Activated naive CD4-positive, alpha-beta T cell treated with anti-CD3 and anti-CD28 coated beads, Interleukin-2, amount 50 U/mL, for 24 hours (primary cell): ENCODE measurements at regions not wholly inside any gene's neighbourhood (a gene's known extent, or its start where the extent isn't known, plus 50 kb on each side); places are given as distances from the start of the nearest gene placed in this dataset.
"Not testable (repeated sequence)": the region's sequence is repeated elsewhere in the genome, so short reads cannot be mapped to it uniquely, and the experiment has no call there.

Experiments used
- H3K27ac Mint-ChIP-seq: one replicate; pipeline ENCODE4 v1.8.0; 2021; ENCODE audit warnings: mild to moderate bottlenecking, mixed read lengths
- H3K27me3 Mint-ChIP-seq: one replicate; pipeline ENCODE4 v1.8.0; 2021; ENCODE audit warnings: mixed read lengths
- H3K36me3 Mint-ChIP-seq: one replicate; pipeline ENCODE4 v1.8.0; 2021; ENCODE audit warnings: mixed read lengths
- H3K4me1 Mint-ChIP-seq: one replicate; pipeline ENCODE4 v1.8.0; 2021; ENCODE audit warnings: mixed read lengths
- H3K4me3 Mint-ChIP-seq: one replicate; pipeline ENCODE4 v1.8.0; 2021; ENCODE audit warnings: mild to moderate bottlenecking, mixed read lengths
- H3K9me3 Mint-ChIP-seq: one replicate; pipeline ENCODE4 v1.8.0; 2021; ENCODE audit warnings: mixed read lengths

DNA sequence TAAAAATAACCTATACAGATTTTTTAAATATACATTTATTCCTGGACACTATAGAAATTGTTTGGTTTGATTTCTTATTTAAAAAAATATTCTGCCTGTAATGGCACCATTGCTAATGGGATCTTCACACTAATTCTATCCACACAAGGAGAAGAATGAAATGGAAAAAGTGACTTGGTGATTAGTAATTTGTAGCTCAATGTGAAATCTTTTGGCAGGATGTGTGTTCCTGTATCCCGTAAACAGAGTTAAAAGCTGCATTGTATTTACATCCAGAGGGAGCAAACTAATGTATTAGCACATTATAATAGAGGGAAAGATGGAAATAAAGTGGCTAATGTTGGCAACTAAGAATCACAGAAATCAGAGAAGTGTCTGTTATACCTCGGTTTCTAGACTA lies 1455.3 kb upstream of the FLRT2 start:
- Mint-ChIP-seq H3K4me3 (no peak overlapping the region), H3K36me3 (no peaks in the 10 kb centered on the region), H3K4me1 (no peaks in the 10 kb centered on the region), H3K27me3 (no peaks in the 10 kb centered on the region), H3K9me3 (no peaks in the 10 kb centered on the region), H3K27ac (no peak overlapping the region)

DNA sequence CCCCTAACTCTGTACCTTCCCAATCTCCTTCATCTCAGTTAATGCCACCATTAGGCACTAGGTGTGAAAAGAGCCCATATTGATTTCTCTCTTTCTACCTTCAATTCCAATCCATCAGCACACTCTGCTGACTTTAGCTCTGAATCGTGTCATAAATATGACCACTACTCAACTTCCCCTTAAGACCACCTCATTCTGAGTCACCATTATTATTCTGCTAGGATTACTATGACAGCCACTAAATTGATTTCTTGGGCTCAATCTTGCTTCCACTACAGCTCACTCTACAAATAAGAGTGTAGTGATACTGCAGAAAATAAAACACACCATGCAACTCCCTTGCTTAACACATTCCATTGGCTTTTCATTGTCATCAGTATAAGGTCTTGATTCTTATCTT lies 1449.0 kb upstream of the FLRT2 start:
- Mint-ChIP-seq H3K9me3 (peaks cover 7% of the 10 kb centered on the region), H3K36me3 (no peaks in the 10 kb centered on the region), H3K4me1 (no peaks in the 10 kb centered on the region), H3K27me3 (no peaks in the 10 kb centered on the region), H3K4me3 (no peak overlapping the region), H3K27ac (no peak overlapping the region)

DNA sequence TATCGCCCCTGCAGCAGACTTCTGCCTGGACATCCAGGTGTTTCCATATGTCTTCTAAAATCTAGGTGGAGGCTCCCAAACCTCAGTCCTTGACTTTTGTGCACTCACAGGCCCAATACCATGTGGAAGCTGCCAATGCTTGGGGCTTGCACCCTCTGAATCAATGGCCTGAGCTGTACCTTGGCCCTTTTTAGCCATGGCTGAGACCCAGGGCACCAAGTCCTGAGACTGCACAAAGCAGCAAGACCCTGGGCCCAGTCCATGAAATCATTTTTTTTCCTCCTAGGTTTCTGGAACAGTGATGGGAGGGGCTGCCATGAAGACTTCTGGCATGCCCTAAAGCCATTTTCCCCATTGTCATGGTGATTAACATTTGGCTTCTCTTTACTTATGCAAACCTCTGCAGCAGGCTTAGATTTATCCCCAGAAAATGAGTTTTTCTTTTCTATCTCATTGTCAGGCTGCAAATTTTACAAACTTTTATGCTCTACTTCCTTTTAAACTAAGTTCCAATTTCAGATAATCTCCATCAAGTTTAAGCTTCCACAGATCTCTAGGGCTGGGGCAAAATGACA lies 1445.8 kb upstream of the FLRT2 start:
- no peak overlapping the region for H3K4me3 Mint-ChIP-seq
- no peaks in the 10 kb centered on the region for H3K36me3 Mint-ChIP-seq
- H3K9me3 Mint-ChIP-seq, result peaks cover 7% of the 10 kb centered on the region
- H3K27me3 Mint-ChIP-seq, result no peaks in the 10 kb centered on the region
- no peaks in the 10 kb centered on the region for H3K4me1 Mint-ChIP-seq
- H3K27ac Mint-ChIP-seq, result no peak overlapping the region

DNA sequence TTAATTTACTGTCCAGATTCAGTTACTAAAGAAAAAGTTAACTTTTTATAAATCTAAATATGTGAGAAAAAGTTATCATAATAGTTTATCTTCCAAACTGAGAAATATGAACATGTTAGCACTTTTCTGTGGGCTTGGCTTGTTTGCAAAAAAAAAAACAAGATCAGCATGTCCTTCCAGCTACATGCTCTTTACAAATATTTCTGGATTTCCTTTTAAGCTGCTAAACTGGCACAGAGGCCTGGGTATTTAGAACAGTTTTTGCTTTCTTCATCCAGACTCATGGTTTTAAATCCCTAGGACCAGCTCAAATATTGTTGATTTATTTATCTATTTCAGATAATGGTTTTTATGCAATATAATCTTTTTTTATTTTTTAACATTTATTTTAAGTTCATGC lies 1444.5 kb upstream of the FLRT2 start:
- Mint-ChIP-seq H3K4me1 (no peaks in the 10 kb centered on the region), H3K9me3 (peaks cover 7% of the 10 kb centered on the region)

DNA sequence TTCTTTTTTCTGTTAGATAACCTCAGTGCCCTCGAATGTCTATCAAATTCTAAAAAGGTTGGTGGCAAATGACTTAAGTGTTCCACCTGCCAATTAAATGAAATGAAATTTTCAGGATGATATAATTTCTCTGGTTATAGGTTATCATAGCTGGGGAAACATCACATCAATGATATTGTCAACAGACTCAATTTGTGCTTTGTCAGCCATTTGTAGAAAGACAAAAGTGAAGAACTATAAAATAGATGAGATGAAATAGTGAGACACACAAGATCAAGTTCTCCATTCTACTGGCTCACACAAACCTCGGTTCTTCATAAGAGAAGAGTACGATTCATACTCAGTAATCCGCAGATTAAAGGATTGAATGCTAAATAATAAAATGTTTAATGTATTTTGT lies 1443.2 kb upstream of the FLRT2 start:
- H3K4me3 Mint-ChIP-seq, result no peak overlapping the region
- no peak overlapping the region for H3K27ac Mint-ChIP-seq
- H3K4me1 Mint-ChIP-seq, result no peaks in the 10 kb centered on the region
- H3K36me3 Mint-ChIP-seq, result no peaks in the 10 kb centered on the region
- H3K9me3 Mint-ChIP-seq, result no peaks in the 10 kb centered on the region
- no peaks in the 10 kb centered on the region for H3K27me3 Mint-ChIP-seq

More for the DNA sequence above, 1444.5 kb upstream of the FLRT2 start:
- no peaks in the 10 kb centered on the region for H3K27me3 Mint-ChIP-seq
- no peaks in the 10 kb centered on the region for H3K36me3 Mint-ChIP-seq
- no peak overlapping the region for H3K27ac Mint-ChIP-seq
- H3K4me3 Mint-ChIP-seq, result no peak overlapping the region

DNA sequence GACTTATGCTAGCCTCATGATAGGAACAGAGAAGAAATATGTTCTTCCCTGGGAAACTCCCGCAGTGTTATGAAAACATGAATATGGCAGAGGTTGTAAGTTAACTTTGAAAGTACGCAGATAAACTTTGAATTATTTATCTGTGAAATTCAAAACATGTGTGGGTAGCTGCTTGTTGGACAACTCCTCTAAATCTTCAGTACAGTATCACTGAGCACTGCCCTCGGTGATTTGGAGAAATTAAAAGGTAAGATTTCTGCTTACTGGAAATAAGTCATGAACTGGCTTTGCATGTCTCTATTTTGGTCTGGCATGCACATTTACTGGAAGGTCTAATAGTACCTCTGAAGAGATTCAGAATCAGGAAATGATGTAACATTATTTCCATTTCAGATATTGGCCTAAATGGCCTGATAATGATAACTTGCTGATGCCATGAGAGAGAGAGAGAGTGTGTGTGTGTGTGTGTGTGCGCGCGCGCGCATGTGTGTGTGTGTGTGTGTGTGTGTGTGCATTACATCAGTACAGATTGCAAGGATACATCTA lies 1441.9 kb upstream of the FLRT2 start:
- no peak overlapping the region for H3K4me3 Mint-ChIP-seq
- H3K9me3 Mint-ChIP-seq, result no peaks in the 10 kb centered on the region
- H3K4me1 Mint-ChIP-seq, result no peaks in the 10 kb centered on the region
- H3K36me3 Mint-ChIP-seq, result no peaks in the 10 kb centered on the region
- no peak overlapping the region for H3K27ac Mint-ChIP-seq
- H3K27me3 Mint-ChIP-seq, result no peaks in the 10 kb centered on the region

DNA sequence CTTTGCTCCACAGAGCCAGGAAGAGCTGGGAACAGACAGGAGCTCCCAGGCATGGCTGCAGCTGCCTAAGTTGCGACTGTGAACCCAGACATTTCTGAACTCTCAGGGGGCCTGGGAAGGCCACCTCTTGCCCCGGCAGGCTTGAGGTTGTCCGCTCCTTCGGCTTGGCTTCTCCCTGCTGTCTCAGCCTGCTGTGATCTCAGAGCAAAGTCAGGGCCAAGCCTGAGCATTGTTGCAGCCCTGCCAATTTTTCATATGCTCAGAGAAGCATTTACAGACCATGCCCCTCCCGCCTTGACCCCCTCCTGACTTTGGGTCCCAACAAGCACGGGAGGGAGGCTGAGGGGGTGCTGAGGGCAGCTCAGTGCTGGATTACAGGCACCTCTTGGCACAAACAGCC lies 1439.1 kb upstream of the FLRT2 start:
- Mint-ChIP-seq H3K4me1 (no peaks in the 10 kb centered on the region), H3K36me3 (no peaks in the 10 kb centered on the region), H3K9me3 (no peaks in the 10 kb centered on the region), H3K4me3 (no peak overlapping the region), H3K27me3 (no peaks in the 10 kb centered on the region), H3K27ac (no peak overlapping the region)

DNA sequence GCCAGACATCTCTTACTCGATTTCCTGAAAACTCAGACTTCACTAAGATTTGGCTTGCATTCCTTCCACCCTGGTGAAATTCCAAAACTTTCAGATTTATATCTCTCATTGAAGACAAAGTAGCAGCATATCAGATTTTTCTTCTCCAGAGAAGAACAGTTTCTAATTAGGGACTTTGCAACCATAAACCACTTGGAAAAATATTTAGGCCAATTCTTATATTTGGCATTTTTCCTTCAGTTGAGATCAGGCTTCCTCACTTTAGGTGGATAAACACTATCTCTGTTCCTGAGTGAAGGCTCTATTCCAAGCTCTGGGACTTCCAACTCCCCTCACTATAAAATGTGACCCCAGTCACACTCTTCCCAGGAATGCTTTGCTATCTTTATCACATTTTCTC lies 1434.3 kb upstream of the FLRT2 start:
- Mint-ChIP-seq H3K9me3 (no peaks in the 10 kb centered on the region), H3K27ac (no peak overlapping the region), H3K4me1 (no peaks in the 10 kb centered on the region), H3K4me3 (no peak overlapping the region), H3K36me3 (peaks cover 1% of the 10 kb centered on the region), H3K27me3 (no peaks in the 10 kb centered on the region)

DNA sequence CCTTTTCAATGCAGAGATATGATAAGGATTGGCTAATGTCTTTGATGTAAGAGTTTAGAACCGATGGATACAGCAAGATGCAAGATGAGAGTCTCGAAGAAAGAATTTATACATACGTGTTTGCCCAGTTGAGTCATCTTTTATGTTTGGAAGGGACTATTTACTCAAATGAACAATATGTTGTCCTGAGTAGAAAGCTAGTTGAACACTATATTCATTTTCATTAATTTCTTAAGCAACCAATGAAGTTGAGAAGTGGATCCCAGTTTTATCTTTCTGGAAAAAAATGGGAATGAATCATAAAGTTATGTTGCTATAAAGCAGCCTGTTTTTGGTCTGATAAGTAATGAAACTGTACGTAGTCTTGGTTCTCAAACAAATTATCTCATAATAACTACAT lies 1431.7 kb upstream of the FLRT2 start:
- Mint-ChIP-seq H3K27ac (no peak overlapping the region), H3K36me3 (peaks cover 1% of the 10 kb centered on the region), H3K9me3 (peaks cover 6% of the 10 kb centered on the region), H3K27me3 (no peaks in the 10 kb centered on the region), H3K4me1 (no peaks in the 10 kb centered on the region), H3K4me3 (no peak overlapping the region)

DNA sequence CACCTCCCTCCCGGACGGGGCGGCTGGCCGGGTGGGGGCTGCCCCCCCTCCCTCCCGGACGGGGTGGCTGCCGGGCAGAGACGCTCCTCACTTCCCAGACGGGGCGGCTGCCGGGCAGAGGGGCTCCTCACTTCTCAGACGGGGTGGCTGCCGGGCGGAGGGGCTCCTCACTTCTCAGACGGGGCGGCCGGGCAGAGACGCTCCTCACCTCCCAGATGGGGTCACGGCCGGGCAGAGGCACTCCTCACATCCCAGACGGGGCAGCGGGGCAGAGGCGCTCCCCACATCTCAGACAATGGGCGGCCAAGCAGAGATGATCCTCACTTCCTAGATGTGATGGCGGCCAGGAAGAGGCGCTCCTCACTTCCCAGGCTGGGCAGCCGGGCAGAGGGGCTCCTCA lies 1430.4 kb upstream of the FLRT2 start:
- H3K4me1 Mint-ChIP-seq, H3K27ac Mint-ChIP-seq, H3K36me3 Mint-ChIP-seq, H3K4me3 Mint-ChIP-seq, H3K9me3 Mint-ChIP-seq, H3K27me3 Mint-ChIP-seq: not testable (repeated sequence)

DNA sequence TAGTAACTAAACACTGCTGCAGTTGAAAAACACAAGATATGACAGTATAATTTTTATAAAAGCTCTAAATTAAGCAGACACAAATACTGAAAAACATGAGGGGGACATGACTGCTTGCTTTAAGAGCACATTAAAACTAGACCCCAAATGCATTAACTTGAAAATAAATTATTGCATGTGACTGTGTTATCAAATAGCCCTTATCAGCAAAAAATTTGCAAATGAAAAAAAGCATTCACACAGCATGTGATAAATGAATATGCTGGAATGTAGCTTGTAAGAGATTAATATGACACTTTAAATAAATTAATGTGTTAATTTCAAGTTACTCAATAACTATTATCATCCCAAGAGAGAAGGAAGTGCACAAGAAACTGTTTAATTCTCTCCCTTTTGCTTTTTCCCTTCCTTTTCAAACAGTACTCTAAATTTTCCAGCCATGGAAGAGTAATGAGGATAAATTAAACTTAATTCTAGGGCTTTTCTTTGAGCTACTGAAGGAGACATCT lies 1422.1 kb upstream of the FLRT2 start:
- H3K4me3 Mint-ChIP-seq, result no peak overlapping the region
- H3K9me3 Mint-ChIP-seq, result no peaks in the 10 kb centered on the region
- H3K27me3 Mint-ChIP-seq, result no peaks in the 10 kb centered on the region
- H3K27ac Mint-ChIP-seq, result no peak overlapping the region
- H3K36me3 Mint-ChIP-seq, result no peaks in the 10 kb centered on the region
- no peaks in the 10 kb centered on the region for H3K4me1 Mint-ChIP-seq

DNA sequence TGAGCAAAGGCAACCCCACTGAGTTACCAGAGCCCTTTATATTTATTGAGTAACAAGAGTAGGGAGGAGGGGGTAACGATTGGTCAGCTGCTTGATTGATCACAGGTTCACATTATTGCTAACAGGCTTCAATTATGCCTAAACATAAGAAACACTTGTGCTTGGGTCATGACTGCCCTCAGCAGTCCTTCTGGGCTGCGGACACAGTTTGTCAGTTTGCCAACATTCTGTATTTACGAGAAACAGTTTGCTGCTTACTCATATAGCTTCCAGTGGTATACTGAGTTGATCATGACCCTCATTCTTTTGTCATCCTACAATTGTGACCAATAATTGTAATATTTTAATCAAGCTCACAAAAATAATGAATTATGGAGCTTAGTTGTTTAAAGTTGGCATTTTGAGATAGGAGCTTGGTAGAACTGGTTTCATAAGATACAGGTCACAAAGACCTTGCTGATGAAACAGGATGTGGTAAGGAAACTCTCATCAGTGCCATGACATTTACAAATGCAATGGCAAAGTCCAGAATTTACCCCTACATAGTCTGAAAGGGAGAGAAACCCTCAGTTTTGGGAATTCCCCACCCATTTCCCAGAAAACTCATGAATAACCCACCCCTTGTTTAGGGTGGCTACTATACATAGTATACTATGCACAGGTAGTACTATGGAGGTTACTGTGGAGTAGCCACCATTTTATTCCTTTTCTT lies 1421.0 kb upstream of the FLRT2 start:
- H3K9me3 Mint-ChIP-seq, result no peaks in the 10 kb centered on the region
- H3K27ac Mint-ChIP-seq, result no peak overlapping the region

DNA sequence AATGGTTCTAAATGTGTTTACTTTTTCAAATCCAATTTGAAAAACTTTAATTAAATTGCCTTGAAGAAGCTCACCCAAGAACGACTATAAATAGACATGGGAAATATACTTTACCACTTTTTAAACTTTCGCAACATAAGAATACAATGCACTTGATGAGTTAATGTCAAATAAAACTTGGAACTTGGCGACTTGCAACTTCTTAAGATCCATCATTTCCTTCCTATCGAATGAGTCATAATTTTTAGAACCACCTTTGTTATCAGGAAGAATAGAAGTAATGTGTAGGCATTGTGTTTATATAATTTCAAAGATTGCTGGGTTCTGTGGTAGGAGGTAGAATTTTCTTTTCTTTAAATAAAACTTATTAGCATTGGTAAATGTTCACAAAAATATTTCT lies 1417.4 kb upstream of the FLRT2 start:
- Mint-ChIP-seq H3K4me1 (no peaks in the 10 kb centered on the region), H3K9me3 (peaks cover under 1% of the 10 kb centered on the region), H3K4me3 (no peak overlapping the region), H3K27ac (no peak overlapping the region), H3K27me3 (no peaks in the 10 kb centered on the region), H3K36me3 (no peaks in the 10 kb centered on the region)

More for the DNA sequence above, 1421.0 kb upstream of the FLRT2 start:
- Mint-ChIP-seq H3K27me3 (no peaks in the 10 kb centered on the region), H3K36me3 (no peaks in the 10 kb centered on the region), H3K4me3 (no peak overlapping the region), H3K4me1 (no peaks in the 10 kb centered on the region)

DNA sequence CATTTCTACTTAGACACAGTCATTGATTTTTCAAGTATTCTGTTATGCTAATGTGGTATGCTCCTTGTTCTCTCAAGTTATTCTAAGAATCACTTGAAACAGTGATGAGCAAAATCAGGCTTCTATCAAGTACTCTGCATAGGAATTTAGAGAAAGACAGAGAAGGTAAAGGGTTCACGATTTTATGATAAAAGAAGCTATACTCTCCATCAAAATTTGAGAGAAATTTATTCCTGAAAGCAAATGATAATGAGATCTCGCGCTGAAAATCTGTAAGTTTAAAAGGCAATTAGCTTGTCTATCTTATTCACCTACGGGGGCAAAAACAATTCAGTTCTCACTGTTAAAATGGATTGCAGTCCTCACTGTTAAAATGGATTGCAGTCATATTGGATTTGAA lies 1404.3 kb upstream of the FLRT2 start:
- H3K9me3 Mint-ChIP-seq, result no peaks in the 10 kb centered on the region
- no peaks in the 10 kb centered on the region for H3K36me3 Mint-ChIP-seq
- H3K4me1 Mint-ChIP-seq, result no peaks in the 10 kb centered on the region
- no peak overlapping the region for H3K27ac Mint-ChIP-seq
- no peak overlapping the region for H3K4me3 Mint-ChIP-seq
- no peaks in the 10 kb centered on the region for H3K27me3 Mint-ChIP-seq

DNA sequence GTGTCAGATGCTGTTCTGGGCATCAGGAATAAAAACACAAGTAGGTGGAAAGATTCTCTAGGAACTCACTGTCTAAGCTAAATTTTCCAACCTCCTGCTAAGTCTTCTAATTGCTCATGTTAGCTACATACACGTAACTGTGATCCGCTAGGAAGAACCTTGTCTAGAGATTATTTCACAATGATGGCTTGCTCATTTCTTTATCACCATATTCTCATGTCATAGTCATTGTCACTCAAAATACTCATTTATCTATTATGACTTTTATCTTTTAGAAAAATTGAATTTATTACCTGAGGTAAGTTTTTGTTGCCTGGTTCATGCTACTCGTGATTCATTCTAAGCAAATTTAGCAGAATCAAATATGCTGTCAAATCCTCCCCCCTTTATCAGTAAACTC lies 1402.4 kb upstream of the FLRT2 start:
- no peaks in the 10 kb centered on the region for H3K4me1 Mint-ChIP-seq
- no peaks in the 10 kb centered on the region for H3K27me3 Mint-ChIP-seq
- H3K27ac Mint-ChIP-seq, result no peak overlapping the region
- H3K4me3 Mint-ChIP-seq, result no peak overlapping the region
- no peaks in the 10 kb centered on the region for H3K36me3 Mint-ChIP-seq
- no peaks in the 10 kb centered on the region for H3K9me3 Mint-ChIP-seq

DNA sequence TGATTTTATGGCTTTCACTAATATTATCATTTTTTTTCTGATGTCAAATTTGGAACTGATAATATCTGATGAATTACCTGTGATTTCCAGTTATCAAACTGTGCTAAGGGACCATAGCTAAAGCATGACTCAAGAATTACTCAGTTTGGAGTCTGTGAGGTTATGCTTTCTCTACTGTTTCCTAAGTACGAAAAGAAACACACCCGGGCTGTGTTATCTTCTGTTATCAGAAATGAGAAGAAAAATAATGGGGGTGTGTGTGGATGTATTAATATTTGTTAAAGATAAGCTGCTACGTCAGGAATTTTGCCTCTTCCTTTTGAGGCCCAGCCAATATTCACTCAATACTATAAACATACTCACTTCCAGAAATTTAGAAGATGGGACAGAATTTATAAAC lies 1401.9 kb upstream of the FLRT2 start:
- H3K4me1 Mint-ChIP-seq, result no peaks in the 10 kb centered on the region
- no peak overlapping the region for H3K27ac Mint-ChIP-seq
- no peak overlapping the region for H3K4me3 Mint-ChIP-seq
- no peaks in the 10 kb centered on the region for H3K36me3 Mint-ChIP-seq
- H3K9me3 Mint-ChIP-seq, result no peaks in the 10 kb centered on the region
- H3K27me3 Mint-ChIP-seq, result no peaks in the 10 kb centered on the region
